SK-N-SH (cell line): ENCODE measurements at regions not wholly inside any gene's neighbourhood (a gene's known extent, or its start where the extent isn't known, plus 50 kb on each side); places are given as distances from the start of the nearest gene placed in this dataset.

Experiments
- CTCF ChIA-PET: fragments of 300-600, 350-600 bp; formaldehyde crosslinking; extraction: SDS; loops from one replicate; lab custom pipeline; 2021; lab: Yijun Ruan, JAX
- POLR2A ChIA-PET: fragments of 350-600 bp; sonication (Branson Sonifier 250); formaldehyde crosslinking; extraction: SDS; loops from one replicate; lab custom pipeline; 2020; ENCODE audit warnings: antibody characterized with exemption, inconsistent platforms; lab: Yijun Ruan, JAX
- DNase-seq: peaks from one replicate; pipeline ENCODE4 v3.0.0; 2012
- H2AFZ ChIP-seq: fragments of 200-600 bp; sonication (generic); 2 replicates; pipeline ENCODE4 v1.8.1; 2016; ENCODE audit warnings: antibody characterized with exemption, mild to moderate bottlenecking, low read depth
- H3F3A ChIP-seq: fragments of 200-600 bp; sonication (generic); replicated peaks from 2 replicates; pipeline ENCODE3; 2016; ENCODE audit warnings: antibody characterized with exemption, mild to moderate bottlenecking; ENCODE audit not compliant: insufficient read depth
- H3K27ac ChIP-seq, 2 experiments: fragments of 200-500 bp in 1 of 2; fragments of 200-600 bp in 1 of 2; sonication (Bioruptor generic) in 1 of 2; sonication (generic), shearing (Covaris generic) in 1 of 2; 2 replicates each; pipeline versions ENCODE4 v1.5.1 to v1.6.1; 2014 to 2016; ENCODE audit warnings: low read depth in 2 of 2, inconsistent platforms in 1 of 2, low read length in 1 of 2, mild to moderate bottlenecking in 1 of 2, mixed read lengths in 1 of 2
- H3K27me3 ChIP-seq: fragments of 200-600 bp; sonication (generic), shearing (Covaris generic); 2 replicates; pipeline ENCODE4 v1.6.1; 2016; ENCODE audit warnings: mixed run types; ENCODE audit not compliant: insufficient read depth
- H3K36me3 ChIP-seq, 2 experiments: fragments of 200-500 bp in 1 of 2; fragments of 200-600 bp in 1 of 2; sonication (Bioruptor generic) in 1 of 2; sonication (generic) in 1 of 2; replicated peaks in 1 of 2; 2 replicates each; pipeline versions ENCODE3 to v1.5.1; 2014 to 2016; ENCODE audit warnings: low read length in 1 of 2, mild to moderate bottlenecking in 1 of 2; ENCODE audit not compliant: insufficient read depth in 2 of 2, control insufficient read depth in 1 of 2
- H3K4me1 ChIP-seq, 2 experiments: fragments of 200-500 bp in 1 of 2; fragments of 200-600 bp in 1 of 2; sonication (Bioruptor generic) in 1 of 2; sonication (generic), shearing (Covaris generic) in 1 of 2; 2 replicates each; pipeline versions ENCODE4 v1.5.1 to v1.6.1; 2014 to 2016; ENCODE audit warnings: low read depth in 1 of 2, low read length in 1 of 2, mixed run types in 1 of 2; ENCODE audit not compliant: insufficient read depth in 2 of 2, control insufficient read depth in 1 of 2
- H3K4me2 ChIP-seq: fragments of 200-600 bp; sonication (generic), shearing (Covaris generic); 2 replicates; pipeline ENCODE4 v1.6.1; 2017; ENCODE audit warnings: mixed run types
- H3K4me3 ChIP-seq, 2 experiments: fragments of 200-500 bp in 1 of 2; fragments of 200-600 bp in 1 of 2; sonication (Bioruptor generic) in 1 of 2; sonication (generic), shearing (Covaris generic) in 1 of 2; 2 replicates each; pipeline versions ENCODE4 v1.5.1 to v1.8.1; 2014 to 2016; ENCODE audit warnings: low read depth in 2 of 2, inconsistent platforms in 1 of 2, low read length in 1 of 2, mild to moderate bottlenecking in 1 of 2, mixed read lengths in 1 of 2, moderate library complexity in 1 of 2
- H3K79me2 ChIP-seq: fragments of 200-600 bp; sonication (generic); 2 replicates; pipeline ENCODE4 v1.8.1; 2017; ENCODE audit warnings: mild to moderate bottlenecking; ENCODE audit not compliant: insufficient read depth
- H3K9ac ChIP-seq: fragments of 200-600 bp; sonication (generic); 2 replicates; pipeline ENCODE4 v1.6.1; 2017; ENCODE audit warnings: mixed run types
- H3K9me2 ChIP-seq: fragments of 200-600 bp; sonication (generic); 2 replicates; pipeline ENCODE4 v1.6.1; 2017; ENCODE audit warnings: mixed run types
- H3K9me3 ChIP-seq: fragments of 200-600 bp; sonication (generic); 2 replicates; pipeline ENCODE4 v1.6.1; 2017; ENCODE audit warnings: mixed run types, mild to moderate bottlenecking, moderate library complexity
- H4K20me1 ChIP-seq: fragments of 200-600 bp; sonication (generic); 2 replicates; pipeline ENCODE4 v1.6.1; 2017; ENCODE audit warnings: mild to moderate bottlenecking, mixed run types; ENCODE audit not compliant: insufficient read depth
- CTCF ChIP-seq: fragments of 200-600 bp; sonication (generic); IDR thresholded peaks from 2 replicates; pipeline ENCODE4 v1.6.1; 2017; ENCODE audit warnings: antibody characterized with exemption, mild to moderate bottlenecking, moderate library complexity
- ELF1 ChIP-seq: IDR thresholded peaks from 2 replicates; pipeline ENCODE4 v1.4.0; 2012
- EZH2phosphoT487 ChIP-seq: fragments of 200-600 bp; sonication (generic); IDR thresholded peaks from 2 replicates; pipeline ENCODE4 v1.6.1; 2017; ENCODE audit warnings: low read depth, mixed run types, mild to moderate bottlenecking, antibody characterized with exemption, moderate library complexity, borderline replicate concordance
- FOXJ3 ChIP-seq: sonication (generic); formaldehyde crosslinking; IDR thresholded peaks from 2 replicates; pipeline ENCODE4 v1.5.1; 2020; ENCODE audit warnings: mild to moderate bottlenecking, missing genetic modification reagents
- GABPA ChIP-seq: IDR thresholded peaks from 2 replicates; pipeline ENCODE4 v1.4.0; 2012; ENCODE audit warnings: low read depth, mild to moderate bottlenecking
- JUND ChIP-seq: IDR thresholded peaks from 2 replicates; pipeline ENCODE4 v1.4.0; 2012
- NFIC ChIP-seq: IDR thresholded peaks from 2 replicates; pipeline ENCODE4 v1.4.0; 2012; ENCODE audit warnings: borderline replicate concordance
- NRF1 ChIP-seq: IDR thresholded peaks from 2 replicates; pipeline ENCODE4 v1.6.1; 2012; ENCODE audit warnings: low read depth, mild to moderate bottlenecking, low read length
- RCOR1 ChIP-seq: fragments of 150-350 bp; IDR thresholded peaks from 2 replicates; pipeline ENCODE4 v1.6.1; 2017; ENCODE audit warnings: antibody characterized with exemption, low read length
- SIN3A ChIP-seq: IDR thresholded peaks from 2 replicates; pipeline ENCODE4 v1.6.1; 2012; ENCODE audit warnings: low read depth, mild to moderate bottlenecking, low read length, moderate library complexity, borderline replicate concordance
- TAF1 ChIP-seq: IDR thresholded peaks from 2 replicates; pipeline ENCODE4 v1.6.1; 2012; ENCODE audit warnings: low read depth, mild to moderate bottlenecking, low read length, moderate library complexity, borderline replicate concordance
- USF2 ChIP-seq: fragments of 150-350 bp; IDR thresholded peaks from 2 replicates; pipeline ENCODE4 v1.6.1; 2017; ENCODE audit warnings: antibody characterized with exemption, low read length, low read depth, borderline replicate concordance
- WGBS: methylation state at CpG from one replicate; pipeline ENCODE4 v1.1.6; 2017; ENCODE audit warnings: low lambda C conversion rate; 5-methylcytosine and 5-hydroxymethylcytosine counted together
- TF ChIP-seq, protein P1 (sequence below): IDR thresholded peaks from 2 replicates; pipeline ENCODE4 v1.4.0; 2012; ENCODE audit warnings: low read depth, borderline replicate concordance
- TF ChIP-seq, protein P2 (sequence below): IDR thresholded peaks from 2 replicates; pipeline ENCODE4; 2012

- Histone ChIP-seq H3K9me2 (no peaks in the 10 kb centered on the region), H2AFZ (no peak overlapping the region), H3K27me3 (no peaks in the 10 kb centered on the region), H3K4me1 (peaks cover 10 to 13% of the 10 kb centered on the region in 2 experiments; a peak in 3 of 4 replicates), H3K79me2 (no peaks in the 10 kb centered on the region), H3K9ac (no peak overlapping the region), H3K27ac (no peak overlapping the region), H3F3A (peaks cover 32% of the 10 kb centered on the region), H3K9me3 (no peaks in the 10 kb centered on the region), H4K20me1 (no peaks in the 10 kb centered on the region), H3K4me2 (no peak overlapping the region), H3K36me3 (no peaks in the 10 kb centered on the region), H3K4me3 (no peak overlapping the region)
- TF ChIP-seq EZH2phosphoT487: no peak
- no peak for TF ChIP-seq USF2
- TF ChIP-seq CTCF: no peak
- POLR2A ChIA-PET: no interaction called here
- CTCF ChIA-PET: no interaction called here
- DNase-seq: no peak
- WGBS: 81% methylated on average over 12 of the region's 13 CpGs
These were observed 243.5 kb downstream of the TGFB2 start for GRCh38 chr1:218588540-218589172.

GRCh38 chr1:218589487-218589886 is 244.4 kb downstream of the TGFB2 start:
- H3F3A ChIP-seq: peaks cover 30% of the 10 kb centered on the region
- no peak overlapping the region for H3K9ac ChIP-seq
- DNase-seq: no peak
- no peaks in the 10 kb centered on the region for H3K9me2 ChIP-seq
- no peak overlapping the region for H3K4me2 ChIP-seq
- H2AFZ ChIP-seq: no peak overlapping the region
- H3K4me1 ChIP-seq: peaks cover 10 to 13% of the 10 kb centered on the region in 2 experiments; a peak in 3 of 4 replicates
- no peaks in the 10 kb centered on the region for H3K27me3 ChIP-seq
- ChIA-PET CTCF (no interaction called here), POLR2A (no interaction called here)
- H4K20me1 ChIP-seq: no peaks in the 10 kb centered on the region
- H3K36me3 ChIP-seq: no peaks in the 10 kb centered on the region
- H3K79me2 ChIP-seq: no peaks in the 10 kb centered on the region
- no peaks in the 10 kb centered on the region for H3K9me3 ChIP-seq
- no peak for TF ChIP-seq ELF1
- TF ChIP-seq, protein P1, sequence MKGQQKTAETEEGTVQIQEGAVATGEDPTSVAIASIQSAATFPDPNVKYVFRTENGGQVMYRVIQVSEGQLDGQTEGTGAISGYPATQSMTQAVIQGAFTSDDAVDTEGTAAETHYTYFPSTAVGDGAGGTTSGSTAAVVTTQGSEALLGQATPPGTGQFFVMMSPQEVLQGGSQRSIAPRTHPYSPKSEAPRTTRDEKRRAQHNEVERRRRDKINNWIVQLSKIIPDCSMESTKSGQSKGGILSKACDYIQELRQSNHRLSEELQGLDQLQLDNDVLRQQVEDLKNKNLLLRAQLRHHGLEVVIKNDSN: no peak
- no peak for TF ChIP-seq JUND
- TF ChIP-seq, protein P2, sequence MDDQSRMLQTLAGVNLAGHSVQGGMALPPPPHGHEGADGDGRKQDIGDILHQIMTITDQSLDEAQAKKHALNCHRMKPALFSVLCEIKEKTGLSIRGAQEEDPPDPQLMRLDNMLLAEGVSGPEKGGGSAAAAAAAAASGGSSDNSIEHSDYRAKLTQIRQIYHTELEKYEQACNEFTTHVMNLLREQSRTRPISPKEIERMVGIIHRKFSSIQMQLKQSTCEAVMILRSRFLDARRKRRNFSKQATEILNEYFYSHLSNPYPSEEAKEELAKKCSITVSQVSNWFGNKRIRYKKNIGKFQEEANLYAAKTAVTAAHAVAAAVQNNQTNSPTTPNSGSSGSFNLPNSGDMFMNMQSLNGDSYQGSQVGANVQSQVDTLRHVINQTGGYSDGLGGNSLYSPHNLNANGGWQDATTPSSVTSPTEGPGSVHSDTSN: no peak
- TF ChIP-seq GABPA: no peak
- no peak for TF ChIP-seq RCOR1
- no peak for TF ChIP-seq USF2
- no peak for TF ChIP-seq NFIC
- no peak for TF ChIP-seq NRF1
- no peak for TF ChIP-seq FOXJ3 (CRISPR knock-in tag)
- no peak for TF ChIP-seq SIN3A
- no peak for TF ChIP-seq TAF1
- WGBS: 85% methylated on average over 6 of the region's 6 CpGs
- no peak overlapping the region for H3K27ac ChIP-seq
- no peak overlapping the region for H3K4me3 ChIP-seq
